HEK293 (cell line): ENCODE measurements at regions not wholly inside any gene's neighbourhood (a gene's known extent, or its start where the extent isn't known, plus 50 kb on each side); places are given as distances from the start of the nearest gene placed in this dataset.

Experiments
- CTCF ChIA-PET: fragments of 350-600 bp; formaldehyde crosslinking; extraction: SDS; loops from one replicate; lab custom pipeline; 2021; ENCODE audit warnings: antibody characterized with exemption; lab: Yijun Ruan, JAX
- POLR2A ChIA-PET: fragments of 300-600 bp; formaldehyde crosslinking; extraction: SDS; loops from one replicate; lab custom pipeline; 2020; ENCODE audit warnings: antibody characterized with exemption, inconsistent platforms; lab: Yijun Ruan, JAX
- H3K27ac ChIP-seq: fragments of 200-500 bp; sonication (Bioruptor generic); 2 replicates; pipeline ENCODE4 v1.5.1; 2014; ENCODE audit warnings: low read depth, low read length, control low read depth, inconsistent platforms; ENCODE audit errors: extremely low read depth
- H3K36me3 ChIP-seq, 2 experiments: fragments of 200-500 bp in 1 of 2; sonication (Bioruptor generic) in 1 of 2; 1 replicate in 1 of 2; 2 replicates in 1 of 2; pipeline ENCODE4 v1.5.1; 2014 to 2017; ENCODE audit warnings: inconsistent platforms in 2 of 2, low read length in 2 of 2; ENCODE audit not compliant: control insufficient read depth in 2 of 2, insufficient read depth in 1 of 2
- H3K4me1 ChIP-seq: fragments of 200-500 bp; sonication (Bioruptor generic); 2 replicates; pipeline ENCODE4 v1.5.1; 2014; ENCODE audit warnings: mild to moderate bottlenecking, low read length, inconsistent platforms; ENCODE audit not compliant: control insufficient read depth, insufficient read depth
- H3K4me3 ChIP-seq: 2 replicates; pipeline ENCODE4 v1.5.1; 2011; ENCODE audit warnings: low read depth, mild to moderate bottlenecking, control low read depth, low read length, moderate library complexity
- H3K9me3 ChIP-seq: fragments of 200-500 bp; sonication (Bioruptor generic); 2 replicates; pipeline ENCODE4 v1.5.1; 2014; ENCODE audit warnings: low read depth, low read length, inconsistent platforms; ENCODE audit not compliant: control insufficient read depth, insufficient read depth
- GLIS2 ChIP-seq: fragments of 450-650 bp; formaldehyde crosslinking; IDR thresholded peaks from 2 replicates; pipeline ENCODE4 v1.5.1; 2016; ENCODE audit warnings: missing biosample characterization, missing genetic modification characterization
- MYNN ChIP-seq: fragments of 450-650 bp; formaldehyde crosslinking; IDR thresholded peaks from 2 replicates; pipeline ENCODE4 v1.5.1; 2016; ENCODE audit warnings: missing biosample characterization, missing genetic modification characterization, borderline replicate concordance
- PRDM1 ChIP-seq: fragments of 450-650 bp; formaldehyde crosslinking; IDR thresholded peaks from 2 replicates; pipeline ENCODE4; 2016; ENCODE audit warnings: missing biosample characterization, missing genetic modification characterization
- REST ChIP-seq: fragments of 450-650 bp; formaldehyde crosslinking; IDR thresholded peaks from 2 replicates; pipeline ENCODE4 v1.5.1; 2016; ENCODE audit warnings: missing biosample characterization, missing genetic modification characterization
- SALL2 ChIP-seq: fragments of 450-650 bp; formaldehyde crosslinking; IDR thresholded peaks from 2 replicates; pipeline ENCODE4 v1.5.0; 2017; ENCODE audit warnings: missing biosample characterization, mild to moderate bottlenecking, missing genetic modification characterization, borderline replicate concordance
- SETDB1 ChIP-seq: IDR thresholded peaks from one replicate; pipeline ENCODE4 v1.6.1; 2017; ENCODE audit warnings: mild to moderate bottlenecking, low read length, moderate library complexity, mixed read lengths; ENCODE audit not compliant: insufficient read length
- SP3 ChIP-seq: fragments of 450-650 bp; formaldehyde crosslinking; IDR thresholded peaks from 2 replicates; pipeline ENCODE4 v1.5.1; 2016; ENCODE audit warnings: missing biosample characterization, missing genetic modification characterization
- TCF7L2 ChIP-seq: IDR thresholded peaks from 2 replicates; pipeline ENCODE4 v1.6.1; 2011; ENCODE audit warnings: low read depth, mild to moderate bottlenecking, inconsistent platforms, low read length, moderate library complexity, borderline replicate concordance
- ZBTB10 ChIP-seq: fragments of 450-650 bp; formaldehyde crosslinking; IDR thresholded peaks from 2 replicates; pipeline ENCODE4 v1.5.1; 2016; ENCODE audit warnings: missing biosample characterization, missing genetic modification characterization
- ZBTB49 ChIP-seq: fragments of 450-650 bp; formaldehyde crosslinking; IDR thresholded peaks from 2 replicates; pipeline ENCODE4 v1.5.1; 2016; ENCODE audit warnings: missing biosample characterization, missing genetic modification characterization, low read depth
- ZNF132 ChIP-seq: fragments of 450-650 bp; formaldehyde crosslinking; IDR thresholded peaks from 2 replicates; pipeline ENCODE4 v1.5.1; 2017; ENCODE audit warnings: missing biosample characterization, missing genetic modification characterization, borderline replicate concordance
- ZNF133 ChIP-seq: fragments of 450-650 bp; formaldehyde crosslinking; IDR thresholded peaks from 2 replicates; pipeline ENCODE4 v1.5.1; 2016; ENCODE audit warnings: missing biosample characterization, missing genetic modification characterization
- ZNF19 ChIP-seq: fragments of 450-650 bp; formaldehyde crosslinking; IDR thresholded peaks from 2 replicates; pipeline ENCODE4; 2016; ENCODE audit warnings: missing biosample characterization, missing genetic modification characterization, low read depth
- ZNF223 ChIP-seq: fragments of 450-650 bp; formaldehyde crosslinking; IDR thresholded peaks from 2 replicates; pipeline ENCODE4 v1.5.1; 2016; ENCODE audit warnings: missing biosample characterization, missing genetic modification characterization
- ZNF426 ChIP-seq: fragments of 450-650 bp; formaldehyde crosslinking; IDR thresholded peaks from 2 replicates; pipeline ENCODE4 v1.5.1; 2017; ENCODE audit warnings: missing biosample characterization, missing genetic modification characterization, mild to moderate bottlenecking, inconsistent platforms, moderate library complexity
- ZNF449 ChIP-seq: fragments of 450-650 bp; formaldehyde crosslinking; IDR thresholded peaks from 2 replicates; pipeline ENCODE4 v1.5.1; 2017; ENCODE audit warnings: missing biosample characterization, mild to moderate bottlenecking, missing genetic modification characterization, moderate library complexity
- ZNF488 ChIP-seq: fragments of 450-650 bp; formaldehyde crosslinking; IDR thresholded peaks from 2 replicates; pipeline ENCODE4 v1.5.1; 2016; ENCODE audit warnings: missing biosample characterization, missing genetic modification characterization
- ZNF514 ChIP-seq: fragments of 450-650 bp; formaldehyde crosslinking; IDR thresholded peaks from 2 replicates; pipeline ENCODE4 v1.5.1; 2016; ENCODE audit warnings: missing biosample characterization, missing genetic modification characterization
- ZNF555 ChIP-seq: fragments of 450-650 bp; formaldehyde crosslinking; conservative IDR thresholded peaks from 2 replicates; pipeline ENCODE4 v1.5.1; 2017; ENCODE audit warnings: missing biosample characterization, mild to moderate bottlenecking, missing genetic modification characterization, inconsistent platforms
- ZNF621 ChIP-seq: fragments of 450-650 bp; formaldehyde crosslinking; IDR thresholded peaks from 2 replicates; pipeline ENCODE4 v1.5.1; 2017; ENCODE audit warnings: missing biosample characterization, missing genetic modification characterization
- ZNF645 ChIP-seq: fragments of 450-650 bp; formaldehyde crosslinking; IDR thresholded peaks from 2 replicates; pipeline ENCODE4; 2016; ENCODE audit warnings: missing biosample characterization, missing genetic modification characterization
- ZNF658 ChIP-seq: fragments of 450-650 bp; formaldehyde crosslinking; IDR thresholded peaks from 2 replicates; pipeline ENCODE4; 2016; ENCODE audit warnings: missing biosample characterization, missing genetic modification characterization
- ZNF677 ChIP-seq: fragments of 450-650 bp; IDR thresholded peaks from 2 replicates; pipeline ENCODE4 v1.5.0; 2018; ENCODE audit warnings: missing biosample characterization, mild to moderate bottlenecking, missing genetic modification characterization, moderate library complexity
- ZNF837 ChIP-seq: fragments of 450-650 bp; formaldehyde crosslinking; IDR thresholded peaks from 2 replicates; pipeline ENCODE4 v1.5.1; 2016; ENCODE audit warnings: missing biosample characterization, missing genetic modification characterization
- ZNF843 ChIP-seq: fragments of 450-650 bp; formaldehyde crosslinking; IDR thresholded peaks from 2 replicates; pipeline ENCODE4 v1.5.1; 2016; ENCODE audit warnings: missing biosample characterization, missing genetic modification characterization

GRCh38 chr7:46844486-46844885 lies 737.4 kb downstream of the TNS3 start:
- CTCF ChIA-PET: no interaction called here

GRCh38 chr7:46841248-46841647 lies 740.7 kb downstream of the TNS3 start:
- ChIA-PET CTCF (no interaction called here), POLR2A (no interaction called here)
- H3K4me1 ChIP-seq: no peaks in the 10 kb centered on the region
- no peak overlapping the region for H3K4me3 ChIP-seq
- no peaks in the 10 kb centered on the region for H3K36me3 ChIP-seq
- no peaks in the 10 kb centered on the region for H3K9me3 ChIP-seq
- no peak overlapping the region for H3K27ac ChIP-seq
- TF ChIP-seq TCF7L2 (no peak), ZNF223 (tag by site-specific recombination) (no peak), ZBTB10 (tag by site-specific recombination) (no peak), SP3 (tag by site-specific recombination) (no peak), ZBTB49 (tag by site-specific recombination) (no peak)

More at GRCh38 chr7:46844486-46844885, 737.4 kb downstream of the TNS3 start:
- H3K36me3 ChIP-seq: no peaks in the 10 kb centered on the region
- TF ChIP-seq ZNF19 (tag by site-specific recombination) (no peak), GLIS2 (no peak), ZNF677 (no peak), SALL2 (no peak), PRDM1 (tag by site-specific recombination) (no peak), ZNF621 (tag by site-specific recombination) (no peak), MYNN (tag by site-specific recombination) (no peak), ZNF133 (tag by site-specific recombination) (no peak), ZNF645 (tag by site-specific recombination) (no peak), ZNF837 (tag by site-specific recombination) (no peak), ZNF658 (no peak), ZNF449 (tag by site-specific recombination) (no peak), ZNF132 (tag by site-specific recombination) (no peak), ZNF488 (tag by site-specific recombination) (no peak), ZNF843 (tag by site-specific recombination) (no peak), ZNF555 (tag by site-specific recombination) (no peak), ZNF426 (tag by site-specific recombination) (no peak), REST (no peak), SETDB1 (no peak), ZNF514 (tag by site-specific recombination) (no peak)
- H3K4me3 ChIP-seq: no peak overlapping the region
- no peaks in the 10 kb centered on the region for H3K9me3 ChIP-seq
- POLR2A ChIA-PET: no interaction called here
- no peaks in the 10 kb centered on the region for H3K4me1 ChIP-seq
- H3K27ac ChIP-seq: no peak overlapping the region
